Neural progenitor cell (in vitro differentiated cells): ENCODE measurements at regions not wholly inside any gene's neighbourhood (a gene's known extent, or its start where the extent isn't known, plus 50 kb on each side); places are given as distances from the start of the nearest gene placed in this dataset.
"Not testable (repeated sequence)": the region's sequence is repeated elsewhere in the genome, so short reads cannot be mapped to it uniquely, and the experiment has no call there.

Experiments used
- DNase-seq: peaks from one replicate; pipeline ENCODE4 v3.0.0-alpha.2; 2016; ENCODE audit warnings: low spot score
- H2AFZ ChIP-seq: fragments of 200-600 bp; sonication (generic); replicated peaks from 2 replicates; pipeline ENCODE4 v1.6.1; 2016; ENCODE audit warnings: antibody characterized with exemption
- H3F3A ChIP-seq: fragments of 200-600 bp; sonication (generic); 2 replicates; pipeline ENCODE4 v1.6.1; 2016; ENCODE audit warnings: antibody characterized with exemption, low read depth
- H3K27ac ChIP-seq: fragments of 200-600 bp; sonication (generic); 2 replicates; pipeline ENCODE4 v1.5.1; 2016; ENCODE audit warnings: mild to moderate bottlenecking
- H3K27me3 ChIP-seq: fragments of 200-600 bp; sonication (generic); 2 replicates; pipeline ENCODE4 v1.6.1; 2016; ENCODE audit warnings: mild to moderate bottlenecking, moderate library complexity
- H3K36me3 ChIP-seq: fragments of 200-600 bp; sonication (generic); 2 replicates; pipeline ENCODE4 v1.5.1; 2016
- H3K4me1 ChIP-seq: fragments of 200-600 bp; sonication (generic); 2 replicates; pipeline ENCODE4 v1.6.1; 2016; ENCODE audit warnings: mixed run types
- H3K4me2 ChIP-seq: fragments of 200-600 bp; sonication (generic); 2 replicates; pipeline ENCODE4 v1.6.1; 2016
- H3K4me3 ChIP-seq: fragments of 200-600 bp; sonication (generic); 2 replicates; pipeline ENCODE4 v1.5.1; 2016
- H3K79me2 ChIP-seq: fragments of 200-600 bp; sonication (generic); 2 replicates; pipeline ENCODE4 v1.6.1; 2016; ENCODE audit warnings: low read depth
- H3K9ac ChIP-seq: fragments of 200-600 bp; sonication (generic); 2 replicates; pipeline ENCODE4 v1.6.1; 2016
- H3K9me3 ChIP-seq: fragments of 200-600 bp; sonication (generic); 2 replicates; pipeline ENCODE4 v1.5.1; 2016; ENCODE audit warnings: low read depth
- H4K20me1 ChIP-seq: fragments of 200-600 bp; sonication (generic); 2 replicates; pipeline ENCODE4 v1.6.1; 2016; ENCODE audit warnings: low read depth
- H3K27ac Mint-ChIP-seq: 3 replicates; pipeline ENCODE4 v1.8.0; 2021; ENCODE audit warnings: mixed read lengths
- H3K27me3 Mint-ChIP-seq: 2 replicates; pipeline ENCODE4 v1.8.0; 2022; ENCODE audit warnings: low read depth, mild to moderate bottlenecking, inconsistent platforms, moderate library complexity, mixed read lengths; ENCODE audit not compliant: insufficient read depth
- H3K36me3 Mint-ChIP-seq: 3 replicates; pipeline ENCODE4 v1.8.0; 2021; ENCODE audit warnings: mixed read lengths
- H3K4me1 Mint-ChIP-seq: 3 replicates; pipeline ENCODE4 v1.8.0; 2021; ENCODE audit warnings: mixed read lengths
- H3K4me3 Mint-ChIP-seq: 3 replicates; pipeline ENCODE4 v1.8.0; 2021; ENCODE audit warnings: mild to moderate bottlenecking, moderate library complexity, mixed read lengths
- H3K9me3 Mint-ChIP-seq: 3 replicates; pipeline ENCODE4 v1.8.0; 2020; ENCODE audit warnings: mixed read lengths
- EZH2 ChIP-seq: fragments of 200-600 bp; sonication (generic); IDR thresholded peaks from 2 replicates; pipeline ENCODE4 v1.6.1; 2017; ENCODE audit warnings: antibody characterized with exemption, mild to moderate bottlenecking, moderate library complexity
- EZH2phosphoT487 ChIP-seq: fragments of 200-600 bp; sonication (generic); IDR thresholded peaks from 2 replicates; pipeline ENCODE4 v1.6.1; 2017; ENCODE audit warnings: antibody characterized with exemption
- TF ChIP-seq, protein P1 (sequence below): fragments of 200-600 bp; sonication (generic); IDR thresholded peaks from 2 replicates; pipeline ENCODE4 v1.5.1; 2017; ENCODE audit warnings: antibody characterized with exemption, mild to moderate bottlenecking

DNA sequence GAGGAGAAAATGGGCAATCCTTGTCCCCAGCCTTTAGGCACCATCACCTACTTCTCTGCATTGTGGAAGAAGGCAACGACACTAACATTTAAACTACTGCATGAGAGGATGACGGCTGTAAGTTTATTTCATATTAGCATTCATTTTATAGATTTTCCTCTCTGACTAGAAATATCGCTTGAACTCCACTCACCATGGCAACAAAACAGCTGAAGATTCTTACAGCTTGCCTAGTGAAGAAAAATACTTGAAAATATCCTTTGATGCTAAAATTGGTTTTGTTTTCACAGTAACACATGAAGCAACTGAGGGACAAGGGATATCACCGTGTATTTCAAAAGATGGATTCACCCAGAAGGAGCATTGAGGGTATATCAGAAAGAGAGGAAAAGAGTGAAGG lies 284.3 kb downstream of the LIG4 start:
- Histone ChIP-seq H3K4me3 (no peak overlapping the region), H3K27ac (no peak overlapping the region), H3K4me2 (no peak overlapping the region)

DNA sequence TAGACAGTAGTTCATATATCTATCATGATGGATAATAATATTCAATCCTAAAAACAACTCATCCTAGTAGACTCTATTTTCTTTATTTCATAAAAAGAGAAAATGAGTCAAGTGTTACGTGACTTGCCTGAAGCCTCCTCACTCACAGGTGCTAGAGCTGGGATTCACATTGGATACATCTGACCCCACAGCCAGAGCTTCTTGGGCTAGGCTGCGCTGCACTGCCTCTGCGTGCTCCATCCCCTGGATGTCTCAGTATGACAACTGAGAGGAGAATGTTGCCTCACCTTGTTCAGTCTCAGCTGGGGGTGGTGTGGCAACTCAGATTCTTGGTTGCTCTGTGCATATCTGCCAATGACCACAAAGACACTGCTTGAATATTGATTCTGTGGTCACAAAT lies 286.6 kb downstream of the LIG4 start:
- no peaks in the 10 kb centered on the region for H3K79me2 ChIP-seq
- no peak overlapping the region for H3K27ac ChIP-seq
- H2AFZ ChIP-seq, result no peak overlapping the region
- no peaks in the 10 kb centered on the region for H3F3A ChIP-seq
- Mint-ChIP-seq H3K9me3 (peaks cover 2% of the 10 kb centered on the region), H3K4me1 (no peaks in the 10 kb centered on the region), H3K36me3 (no peaks in the 10 kb centered on the region), H3K27ac (no peak overlapping the region), H3K27me3 (peaks cover 2% of the 10 kb centered on the region), H3K4me3 (no peak overlapping the region)
- no peaks in the 10 kb centered on the region for H3K27me3 ChIP-seq
- H3K4me1 ChIP-seq, result no peaks in the 10 kb centered on the region
- no peaks in the 10 kb centered on the region for H3K9me3 ChIP-seq
- no peak for DNase-seq
- H3K4me2 ChIP-seq, result no peak overlapping the region
- H4K20me1 ChIP-seq, result no peaks in the 10 kb centered on the region
- no peaks in the 10 kb centered on the region for H3K36me3 ChIP-seq
- TF ChIP-seq EZH2 (no peak), EZH2phosphoT487 (no peak)
- H3K9ac ChIP-seq, result no peak overlapping the region
- H3K4me3 ChIP-seq, result no peak overlapping the region

More for the DNA sequence above, 284.3 kb downstream of the LIG4 start:
- H3K79me2 ChIP-seq, result no peaks in the 10 kb centered on the region
- H3F3A ChIP-seq, result no peaks in the 10 kb centered on the region
- H3K9ac ChIP-seq, result no peak overlapping the region
- TF ChIP-seq, protein P1, sequence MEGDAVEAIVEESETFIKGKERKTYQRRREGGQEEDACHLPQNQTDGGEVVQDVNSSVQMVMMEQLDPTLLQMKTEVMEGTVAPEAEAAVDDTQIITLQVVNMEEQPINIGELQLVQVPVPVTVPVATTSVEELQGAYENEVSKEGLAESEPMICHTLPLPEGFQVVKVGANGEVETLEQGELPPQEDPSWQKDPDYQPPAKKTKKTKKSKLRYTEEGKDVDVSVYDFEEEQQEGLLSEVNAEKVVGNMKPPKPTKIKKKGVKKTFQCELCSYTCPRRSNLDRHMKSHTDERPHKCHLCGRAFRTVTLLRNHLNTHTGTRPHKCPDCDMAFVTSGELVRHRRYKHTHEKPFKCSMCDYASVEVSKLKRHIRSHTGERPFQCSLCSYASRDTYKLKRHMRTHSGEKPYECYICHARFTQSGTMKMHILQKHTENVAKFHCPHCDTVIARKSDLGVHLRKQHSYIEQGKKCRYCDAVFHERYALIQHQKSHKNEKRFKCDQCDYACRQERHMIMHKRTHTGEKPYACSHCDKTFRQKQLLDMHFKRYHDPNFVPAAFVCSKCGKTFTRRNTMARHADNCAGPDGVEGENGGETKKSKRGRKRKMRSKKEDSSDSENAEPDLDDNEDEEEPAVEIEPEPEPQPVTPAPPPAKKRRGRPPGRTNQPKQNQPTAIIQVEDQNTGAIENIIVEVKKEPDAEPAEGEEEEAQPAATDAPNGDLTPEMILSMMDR, result no peak
- TF ChIP-seq EZH2phosphoT487 (no peak), EZH2 (no peak)
- H4K20me1 ChIP-seq, result no peaks in the 10 kb centered on the region
- H3K27me3 ChIP-seq, result no peaks in the 10 kb centered on the region
- H3K4me1 ChIP-seq, result no peaks in the 10 kb centered on the region
- Mint-ChIP-seq H3K4me3 (no peak overlapping the region), H3K27me3 (peaks cover 2% of the 10 kb centered on the region), H3K27ac (no peak overlapping the region), H3K9me3 (peaks cover 2% of the 10 kb centered on the region), H3K4me1 (no peaks in the 10 kb centered on the region), H3K36me3 (no peaks in the 10 kb centered on the region)
- no peak overlapping the region for H2AFZ ChIP-seq
- DNase-seq, result no peak
- no peaks in the 10 kb centered on the region for H3K9me3 ChIP-seq
- no peaks in the 10 kb centered on the region for H3K36me3 ChIP-seq

- Mint-ChIP-seq H3K36me3 (no peaks in the 10 kb centered on the region), H3K4me1 (no peaks in the 10 kb centered on the region), H3K9me3 (peaks cover 2% of the 10 kb centered on the region), H3K27me3 (peaks cover 2% of the 10 kb centered on the region), H3K4me3 (no peak overlapping the region), H3K27ac (no peak overlapping the region)
- no peaks in the 10 kb centered on the region for H3K27me3 ChIP-seq
- no peak for TF ChIP-seq EZH2
- no peak for TF ChIP-seq EZH2phosphoT487
- TF ChIP-seq, protein P1, result no peak
- no peaks in the 10 kb centered on the region for H3K79me2 ChIP-seq
- no peak overlapping the region for H3K4me3 ChIP-seq
- no peaks in the 10 kb centered on the region for H3K4me1 ChIP-seq
- no peak overlapping the region for H3K4me2 ChIP-seq
- H4K20me1 ChIP-seq, result no peaks in the 10 kb centered on the region
- H3F3A ChIP-seq, result no peaks in the 10 kb centered on the region
- no peak overlapping the region for H3K9ac ChIP-seq
- no peaks in the 10 kb centered on the region for H3K9me3 ChIP-seq
- H3K36me3 ChIP-seq, result no peaks in the 10 kb centered on the region
- H2AFZ ChIP-seq, result no peak overlapping the region
- no peak overlapping the region for H3K27ac ChIP-seq
- no peak for DNase-seq
Measured at GRCh38 chr13:107927557-107927956, 287.8 kb downstream of the LIG4 start.

GRCh38 chr13:107926515-107926914 lies 288.8 kb downstream of the LIG4 start:
- H3K79me2 ChIP-seq, H3K4me1 ChIP-seq, H3K4me3 ChIP-seq, H3K36me3 ChIP-seq, H3K4me3 Mint-ChIP-seq, H3K36me3 Mint-ChIP-seq, H4K20me1 ChIP-seq, H3K27me3 Mint-ChIP-seq, H3K4me2 ChIP-seq, H3K27me3 ChIP-seq, H2AFZ ChIP-seq, H3K27ac Mint-ChIP-seq, H3K9ac ChIP-seq, H3F3A ChIP-seq, H3K27ac ChIP-seq, DNase-seq, H3K9me3 ChIP-seq, H3K4me1 Mint-ChIP-seq, H3K9me3 Mint-ChIP-seq: not testable (repeated sequence)

DNA sequence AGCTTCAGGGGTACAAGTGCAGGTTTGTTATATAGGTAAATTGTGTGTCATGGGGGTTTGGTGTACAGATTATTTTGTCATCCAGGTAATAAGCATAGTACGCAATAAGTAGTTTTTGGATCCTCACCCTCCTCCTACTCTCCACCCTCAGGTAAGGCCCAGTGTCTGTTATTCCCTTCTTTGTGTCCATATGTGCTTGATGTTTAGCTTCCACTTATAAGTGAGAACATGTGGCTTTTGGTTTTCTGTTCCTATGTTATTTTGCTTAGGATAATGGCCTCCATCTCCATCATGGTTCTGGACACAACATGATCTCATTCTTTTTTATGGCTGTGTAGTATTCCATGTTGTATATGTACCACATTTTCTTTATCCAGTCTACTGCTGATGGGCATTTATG lies 298.4 kb downstream of the LIG4 start:
- not testable (repeated sequence) for H3K27me3 ChIP-seq, H3K4me3 Mint-ChIP-seq, H3F3A ChIP-seq, H3K4me2 ChIP-seq, H3K9me3 ChIP-seq, H3K4me1 ChIP-seq, H3K36me3 ChIP-seq, H2AFZ ChIP-seq, H3K27ac ChIP-seq, DNase-seq, H3K36me3 Mint-ChIP-seq, H3K79me2 ChIP-seq, H3K27ac Mint-ChIP-seq, H4K20me1 ChIP-seq, H3K4me1 Mint-ChIP-seq, H3K4me3 ChIP-seq, H3K27me3 Mint-ChIP-seq, H3K9ac ChIP-seq, H3K9me3 Mint-ChIP-seq
